ENCODE measurements at regions not wholly inside any gene's neighbourhood (a gene's known extent, or its start where the extent isn't known, plus 50 kb on each side); places are given as distances from the start of the nearest gene placed in this dataset.
"Not testable (repeated sequence)": the region's sequence is repeated elsewhere in the genome, so short reads cannot be mapped to it uniquely, and the experiment has no call there.

GRCh38 chr1:196056966-196057365 lies 551.3 kb downstream of the KCNT2 start:
- Histone ChIP-seq H3K36me3 (ENCODE audit: control insufficient read depth, insufficient read depth, low read length) (no peaks in the 10 kb centered on the region), H3K9me3 (ENCODE audit: control insufficient read depth, insufficient read depth, low read length) (no peaks in the 10 kb centered on the region), H3K27me3 (ENCODE audit: control insufficient read depth, insufficient read depth, low read length) (no peaks in the 10 kb centered on the region), H3K4me1 (ENCODE audit: control insufficient read depth, insufficient read depth, low read length) (no peaks in the 10 kb centered on the region), H3K4me3 (ENCODE audit: low read length) (no peak overlapping the region), H3K27ac (ENCODE audit: low read length) (no peak overlapping the region)
- Mint-ChIP-seq H3K27ac (no peak overlapping the region), H3K9me3 (peaks cover 13 to 27% of the 10 kb centered on the region in 2 donors), H3K4me1 (no peaks in the 10 kb centered on the region), H3K36me3 (peaks cover 5% of the 10 kb centered on the region), H3K27me3 (ENCODE audit: low read depth in 2 of 2) (no peaks in the 10 kb centered on the region), H3K4me3 (no peak overlapping the region)
- ATAC-seq = no peak
- WGBS (ENCODE audit: insufficient coverage) = 85% methylated on average over 4 of the region's 4 CpGs
- no peak for DNase-seq
- intact Hi-C loops (cut with micrococcal nuclease) = no loop called here
- TF ChIP-seq CTCF (IDR thresholded peaks at IDR 0.05) = no peak

GRCh38 chr1:196049407-196049806 lies 558.8 kb downstream of the KCNT2 start:
- ATAC-seq = no peak
- no peaks in the 10 kb centered on the region for H3K9me3 ChIP-seq (ENCODE audit: control insufficient read depth, insufficient read depth, low read length)
- Mint-ChIP-seq H3K4me1 (no peaks in the 10 kb centered on the region), H3K36me3 (peaks cover 7% of the 10 kb centered on the region), H3K27ac (no peak overlapping the region), H3K9me3 (peaks cover 11 to 18% of the 10 kb centered on the region in 2 donors), H3K4me3 (no peak overlapping the region), H3K27me3 (ENCODE audit: low read depth in 2 of 2) (no peaks in the 10 kb centered on the region)
- H3K27me3 ChIP-seq (ENCODE audit: control insufficient read depth, insufficient read depth, low read length) = no peaks in the 10 kb centered on the region
- H3K36me3 ChIP-seq (ENCODE audit: control insufficient read depth, insufficient read depth, low read length) = no peaks in the 10 kb centered on the region
- intact Hi-C loops (cut with micrococcal nuclease) = no loop called here
- no peak overlapping the region for H3K4me3 ChIP-seq (ENCODE audit: low read length)
- WGBS (ENCODE audit: insufficient coverage) = 93% methylated on average over 2 of the region's 2 CpGs
- no peaks in the 10 kb centered on the region for H3K4me1 ChIP-seq (ENCODE audit: control insufficient read depth, insufficient read depth, low read length)
- no peak overlapping the region for H3K27ac ChIP-seq (ENCODE audit: low read length)
- TF ChIP-seq CTCF (IDR thresholded peaks at IDR 0.05) = no peak
- no peak for DNase-seq

GRCh38 chr1:196043268-196043667 lies 565.0 kb downstream of the KCNT2 start:
- Histone ChIP-seq H3K4me1 (ENCODE audit: control insufficient read depth, insufficient read depth, low read length) (no peaks in the 10 kb centered on the region), H3K4me3 (ENCODE audit: low read length) (no peak overlapping the region), H3K27ac (ENCODE audit: low read length) (no peak overlapping the region), H3K27me3 (ENCODE audit: control insufficient read depth, insufficient read depth, low read length) (no peaks in the 10 kb centered on the region), H3K9me3 (ENCODE audit: control insufficient read depth, insufficient read depth, low read length) (no peaks in the 10 kb centered on the region), H3K36me3 (ENCODE audit: control insufficient read depth, insufficient read depth, low read length) (no peaks in the 10 kb centered on the region)
- no peak for ATAC-seq
- Mint-ChIP-seq H3K27ac (no peak overlapping the region), H3K27me3 (ENCODE audit: low read depth in 2 of 2) (no peaks in the 10 kb centered on the region), H3K4me3 (no peak overlapping the region), H3K4me1 (no peaks in the 10 kb centered on the region), H3K9me3 (peaks cover 12 to 20% of the 10 kb centered on the region in 2 donors), H3K36me3 (peaks cover 7% of the 10 kb centered on the region)
- intact Hi-C loops (cut with micrococcal nuclease) = no loop called here
- DNase-seq = no peak
- TF ChIP-seq CTCF (IDR thresholded peaks at IDR 0.05) = no peak
- no CpG with 5 or more reads among the region's 2 CpGs for WGBS (ENCODE audit: insufficient coverage)

- Mint-ChIP-seq H3K4me1 (no peaks in the 10 kb centered on the region), H3K4me3 (no peak overlapping the region), H3K27me3 (ENCODE audit: low read depth in 2 of 2) (no peaks in the 10 kb centered on the region), H3K36me3 (peaks cover 7% of the 10 kb centered on the region), H3K27ac (no peak overlapping the region), H3K9me3 (peaks cover 16 to 19% of the 10 kb centered on the region in 2 donors)
- ATAC-seq (no peak), DNase-seq (no peak)
- H3K4me3 ChIP-seq (ENCODE audit: low read length) = no peak overlapping the region
- no peaks in the 10 kb centered on the region for H3K9me3 ChIP-seq (ENCODE audit: control insufficient read depth, insufficient read depth, low read length)
- 43% methylated on average over 5 of the region's 6 CpGs for WGBS (ENCODE audit: insufficient coverage)
- H3K27me3 ChIP-seq (ENCODE audit: control insufficient read depth, insufficient read depth, low read length) = no peaks in the 10 kb centered on the region
- no peaks in the 10 kb centered on the region for H3K4me1 ChIP-seq (ENCODE audit: control insufficient read depth, insufficient read depth, low read length)
- intact Hi-C loops (cut with micrococcal nuclease) = no loop called here
- no peak overlapping the region for H3K27ac ChIP-seq (ENCODE audit: low read length)
- H3K36me3 ChIP-seq (ENCODE audit: control insufficient read depth, insufficient read depth, low read length) = no peaks in the 10 kb centered on the region
- no peak for TF ChIP-seq CTCF (IDR thresholded peaks at IDR 0.05)
These were observed 574.0 kb downstream of the KCNT2 start for GRCh38 chr1:196034080-196034706.

GRCh38 chr1:196031387-196031786 lies 576.9 kb downstream of the KCNT2 start:
- H3K4me3 Mint-ChIP-seq; H3K27ac Mint-ChIP-seq; H3K27me3 ChIP-seq (ENCODE audit: control insufficient read depth, insufficient read depth, low read length); DNase-seq; H3K36me3 Mint-ChIP-seq; H3K4me1 Mint-ChIP-seq; H3K27me3 Mint-ChIP-seq (ENCODE audit: low read depth in 2 of 2); H3K9me3 ChIP-seq (ENCODE audit: control insufficient read depth, insufficient read depth, low read length); H3K4me3 ChIP-seq (ENCODE audit: low read length); H3K4me1 ChIP-seq (ENCODE audit: control insufficient read depth, insufficient read depth, low read length); intact Hi-C loops (cut with micrococcal nuclease); ATAC-seq; H3K36me3 ChIP-seq (ENCODE audit: control insufficient read depth, insufficient read depth, low read length); H3K27ac ChIP-seq (ENCODE audit: low read length): not testable (repeated sequence)
- 83% methylated on average over 1 of the region's 2 CpGs for WGBS (ENCODE audit: insufficient coverage)
- peaks cover 14 to 18% of the 10 kb centered on the region in 2 donors for H3K9me3 Mint-ChIP-seq

Data from natural killer cell (primary cell).